Endothelial cell (in vitro differentiated cells): ENCODE measurements at regions not wholly inside any gene's neighbourhood (a gene's known extent, or its start where the extent isn't known, plus 50 kb on each side); places are given as distances from the start of the nearest gene placed in this dataset.
"Not testable (repeated sequence)": the region's sequence is repeated elsewhere in the genome, so short reads cannot be mapped to it uniquely, and the experiment has no call there.

Source experiments
- DNase-seq: peaks from one replicate; pipeline ENCODE4 v3.0.0; 2021; ENCODE audit warnings: low spot score
- H3K27ac Mint-ChIP-seq: one replicate; pipeline ENCODE4 v1.8.0; 2021; ENCODE audit warnings: mixed read lengths, inconsistent platforms; ENCODE audit not compliant: unreplicated experiment
- H3K27me3 Mint-ChIP-seq: one replicate; pipeline ENCODE4 v1.8.0; 2021; ENCODE audit warnings: mild to moderate bottlenecking, moderate library complexity, mixed read lengths, inconsistent platforms; ENCODE audit not compliant: unreplicated experiment
- H3K36me3 Mint-ChIP-seq: one replicate; pipeline ENCODE4 v1.8.0; 2021; ENCODE audit warnings: mild to moderate bottlenecking, low read depth, mixed read lengths, inconsistent platforms; ENCODE audit not compliant: unreplicated experiment
- H3K4me1 Mint-ChIP-seq: one replicate; pipeline ENCODE4 v1.8.0; 2021; ENCODE audit warnings: mild to moderate bottlenecking, mixed read lengths, inconsistent platforms; ENCODE audit not compliant: unreplicated experiment
- H3K4me3 Mint-ChIP-seq: one replicate; pipeline ENCODE4 v1.8.0; 2021; ENCODE audit warnings: mild to moderate bottlenecking, mixed read lengths, inconsistent platforms; ENCODE audit not compliant: unreplicated experiment
- H3K9me3 Mint-ChIP-seq: one replicate; pipeline ENCODE4 v1.8.0; 2021; ENCODE audit warnings: mixed read lengths, inconsistent platforms; ENCODE audit not compliant: unreplicated experiment
- TF ChIP-seq, protein P1 (sequence below): fragments of 200-600 bp; sonication (generic); IDR thresholded peaks from one replicate; pipeline ENCODE4 v1.5.0; 2021; ENCODE audit warnings: antibody characterized with exemption; ENCODE audit not compliant: unreplicated experiment

DNA sequence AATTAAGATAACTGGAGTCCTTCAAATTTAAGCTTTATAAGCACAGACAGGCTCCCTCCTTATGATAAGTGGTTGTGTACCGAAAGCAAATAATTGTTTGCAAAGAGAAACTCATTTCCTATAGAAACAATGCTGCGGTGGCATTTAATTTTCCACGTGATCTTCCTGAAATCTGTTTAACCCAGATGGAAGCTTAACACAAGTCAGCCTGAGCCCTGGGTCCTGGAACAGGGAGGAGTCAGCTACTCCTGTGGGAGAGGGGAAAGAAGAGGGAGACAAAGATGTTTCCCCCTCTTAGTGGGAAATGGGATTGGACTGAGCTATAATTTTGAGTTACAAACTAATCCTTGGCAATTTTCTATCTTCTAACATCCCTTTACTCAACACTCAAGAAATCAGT lies 136.5 kb downstream of the ELOVL4 start:
- Mint-ChIP-seq H3K4me1 (no peaks in the 10 kb centered on the region), H3K27me3 (no peaks in the 10 kb centered on the region), H3K4me3 (no peak overlapping the region), H3K36me3 (no peaks in the 10 kb centered on the region), H3K27ac (no peak overlapping the region), H3K9me3 (no peaks in the 10 kb centered on the region)
- TF ChIP-seq, protein P1, sequence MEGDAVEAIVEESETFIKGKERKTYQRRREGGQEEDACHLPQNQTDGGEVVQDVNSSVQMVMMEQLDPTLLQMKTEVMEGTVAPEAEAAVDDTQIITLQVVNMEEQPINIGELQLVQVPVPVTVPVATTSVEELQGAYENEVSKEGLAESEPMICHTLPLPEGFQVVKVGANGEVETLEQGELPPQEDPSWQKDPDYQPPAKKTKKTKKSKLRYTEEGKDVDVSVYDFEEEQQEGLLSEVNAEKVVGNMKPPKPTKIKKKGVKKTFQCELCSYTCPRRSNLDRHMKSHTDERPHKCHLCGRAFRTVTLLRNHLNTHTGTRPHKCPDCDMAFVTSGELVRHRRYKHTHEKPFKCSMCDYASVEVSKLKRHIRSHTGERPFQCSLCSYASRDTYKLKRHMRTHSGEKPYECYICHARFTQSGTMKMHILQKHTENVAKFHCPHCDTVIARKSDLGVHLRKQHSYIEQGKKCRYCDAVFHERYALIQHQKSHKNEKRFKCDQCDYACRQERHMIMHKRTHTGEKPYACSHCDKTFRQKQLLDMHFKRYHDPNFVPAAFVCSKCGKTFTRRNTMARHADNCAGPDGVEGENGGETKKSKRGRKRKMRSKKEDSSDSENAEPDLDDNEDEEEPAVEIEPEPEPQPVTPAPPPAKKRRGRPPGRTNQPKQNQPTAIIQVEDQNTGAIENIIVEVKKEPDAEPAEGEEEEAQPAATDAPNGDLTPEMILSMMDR, result no peak
- no peak for DNase-seq

DNA sequence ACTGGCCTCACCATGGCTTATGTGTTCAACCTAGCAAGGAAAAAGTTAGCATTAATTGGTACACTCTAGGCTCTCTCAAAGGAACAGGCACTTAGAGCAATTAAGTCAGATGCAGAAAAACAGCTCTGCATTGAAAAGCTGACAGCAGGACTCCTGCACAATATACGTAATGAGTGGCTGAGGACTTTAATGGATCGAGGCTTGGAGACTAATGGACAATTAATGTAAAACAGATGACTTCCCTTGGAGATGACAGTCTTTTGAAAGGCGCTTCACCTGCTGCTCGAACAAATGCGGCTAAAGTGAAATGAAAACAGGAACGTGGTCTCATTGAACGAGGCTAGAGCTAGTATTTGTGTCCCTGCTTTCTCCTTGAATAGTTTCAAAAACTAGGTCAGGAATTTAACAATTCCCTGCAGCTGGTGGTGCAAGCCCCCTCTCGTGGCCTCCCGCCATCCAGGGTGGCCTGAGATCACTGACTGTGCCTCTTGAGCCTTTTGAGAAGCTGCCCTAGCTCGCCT lies 137.1 kb downstream of the ELOVL4 start:
- DNase-seq, result no peak
- Mint-ChIP-seq H3K27me3 (no peaks in the 10 kb centered on the region), H3K27ac (no peak overlapping the region), H3K36me3 (no peaks in the 10 kb centered on the region), H3K9me3 (no peaks in the 10 kb centered on the region), H3K4me1 (no peaks in the 10 kb centered on the region), H3K4me3 (no peak overlapping the region)
- TF ChIP-seq, protein P1, result no peak

DNA sequence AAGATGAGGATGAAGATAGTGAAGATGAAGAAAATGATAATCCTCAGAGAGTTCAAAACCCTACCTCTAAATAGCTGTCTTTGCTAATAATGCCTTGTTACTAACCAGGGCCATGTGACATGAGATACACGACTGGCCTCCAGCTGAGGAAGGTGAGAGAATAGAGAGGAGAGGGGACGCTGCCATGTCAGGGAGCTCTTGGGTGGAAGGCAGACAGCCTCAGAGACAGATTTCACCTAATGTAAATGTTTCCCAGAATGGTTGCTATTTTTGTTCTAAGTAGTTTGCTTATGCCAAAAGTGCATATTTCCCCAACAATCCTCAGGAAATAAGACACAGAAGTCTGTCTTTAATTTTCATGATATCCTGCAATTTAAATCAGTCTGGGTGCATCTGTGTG lies 138.4 kb downstream of the ELOVL4 start:
- no peak for DNase-seq
- Mint-ChIP-seq H3K4me1 (no peaks in the 10 kb centered on the region), H3K27ac (no peak overlapping the region), H3K4me3 (no peak overlapping the region), H3K27me3 (no peaks in the 10 kb centered on the region), H3K9me3 (no peaks in the 10 kb centered on the region), H3K36me3 (no peaks in the 10 kb centered on the region)
- TF ChIP-seq, protein P1, result no peak

DNA sequence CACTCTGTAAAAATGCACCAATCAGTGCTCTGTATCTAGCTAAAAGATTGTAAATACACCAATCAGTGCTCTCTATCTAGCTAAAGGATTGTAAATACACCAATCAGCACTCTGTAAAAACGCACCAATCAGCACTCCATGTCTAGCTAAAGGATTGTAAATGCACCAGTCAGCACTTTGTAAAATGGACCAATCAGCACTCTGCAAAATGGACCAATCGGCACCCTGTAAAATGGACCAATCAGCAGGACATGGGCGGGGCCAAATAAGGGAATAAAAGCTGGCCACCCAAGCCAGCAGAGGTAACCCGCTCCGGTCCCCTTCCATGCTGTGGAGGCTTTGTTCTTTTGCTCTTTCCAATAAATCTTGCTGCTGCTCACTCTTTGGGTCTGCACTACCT lies 140.7 kb downstream of the ELOVL4 start:
- not testable (repeated sequence) for H3K27ac Mint-ChIP-seq, DNase-seq, H3K9me3 Mint-ChIP-seq, H3K4me1 Mint-ChIP-seq, H3K4me3 Mint-ChIP-seq, H3K36me3 Mint-ChIP-seq, H3K27me3 Mint-ChIP-seq

DNA sequence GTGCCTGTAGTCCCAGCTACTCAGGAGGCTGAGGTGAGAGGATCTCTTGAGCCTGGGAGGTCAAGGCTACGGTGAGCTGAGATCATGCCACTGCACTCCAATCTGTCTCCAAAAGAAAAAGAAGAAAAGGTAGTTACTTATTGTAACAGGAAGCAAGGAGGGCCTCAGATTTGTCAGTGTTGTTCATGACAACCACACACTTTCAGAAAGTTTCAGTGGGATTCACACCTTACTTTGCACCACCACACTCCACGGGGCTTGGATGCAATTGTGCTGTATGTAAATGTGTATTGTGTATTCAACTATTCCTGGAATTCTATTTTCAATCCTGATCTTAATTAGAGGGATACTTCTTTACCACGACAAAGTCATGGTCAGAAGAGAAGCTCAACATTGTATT lies 142.6 kb downstream of the ELOVL4 start:
- TF ChIP-seq, protein P1, result no peak
- no peaks in the 10 kb centered on the region for H3K9me3 Mint-ChIP-seq
- no peak overlapping the region for H3K4me3 Mint-ChIP-seq
- H3K27ac Mint-ChIP-seq, result no peak overlapping the region
- H3K27me3 Mint-ChIP-seq, result no peaks in the 10 kb centered on the region
- no peaks in the 10 kb centered on the region for H3K4me1 Mint-ChIP-seq
- no peak for DNase-seq
- no peaks in the 10 kb centered on the region for H3K36me3 Mint-ChIP-seq

DNA sequence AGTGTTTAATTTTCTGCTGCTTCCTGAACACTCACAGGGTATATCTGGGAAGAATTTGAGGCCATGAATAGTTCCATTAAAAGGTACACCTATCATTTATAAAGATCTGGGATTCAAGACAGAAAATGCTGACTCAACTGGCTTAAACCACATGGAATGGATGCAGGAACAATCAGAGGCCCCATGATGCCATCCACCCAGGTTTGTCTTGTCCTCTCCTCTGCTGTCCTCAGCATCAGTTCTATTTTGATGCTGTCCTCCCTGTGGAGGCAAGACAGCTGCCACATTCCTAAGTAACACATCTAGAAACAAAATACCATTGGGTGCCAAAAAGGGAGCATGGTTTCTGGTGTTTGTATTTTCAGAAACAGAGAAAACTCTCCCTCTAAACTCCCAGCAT lies 143.4 kb downstream of the ELOVL4 start:
- no peak for DNase-seq
- no peaks in the 10 kb centered on the region for H3K27me3 Mint-ChIP-seq
- no peak overlapping the region for H3K27ac Mint-ChIP-seq
- no peaks in the 10 kb centered on the region for H3K9me3 Mint-ChIP-seq
- no peak overlapping the region for H3K4me3 Mint-ChIP-seq
- TF ChIP-seq, protein P1, result no peak
- no peaks in the 10 kb centered on the region for H3K36me3 Mint-ChIP-seq
- H3K4me1 Mint-ChIP-seq, result no peaks in the 10 kb centered on the region
